Right atrium auricular region (tissue), 2 donors: ENCODE measurements at regions not wholly inside any gene's neighbourhood (a gene's known extent, or its start where the extent isn't known, plus 50 kb on each side); places are given as distances from the start of the nearest gene placed in this dataset.

Experiments
- DNase-seq: peaks from one replicate; pipeline ENCODE4 v3.0.0-alpha.2; 2019; ENCODE audit warnings: low spot score
- H3K27ac ChIP-seq, 2 donors: fragments of 200-600 bp; sonication (generic); 1 replicate in 1 of 2; 2 replicates in 1 of 2; pipeline ENCODE4 v1.5.1; 2016 to 2019
- H3K27me3 ChIP-seq, 2 donors: fragments of 200-600 bp; sonication (generic); one replicate each; pipeline versions ENCODE4 v1.5.1 to v1.6.0; 2017 to 2019
- H3K36me3 ChIP-seq: fragments of 200-600 bp; sonication (generic); one replicate; pipeline ENCODE4 v1.5.1; 2016
- H3K4me1 ChIP-seq, 2 donors: fragments of 200-600 bp; sonication (generic); one replicate each; pipeline versions ENCODE4 v1.5.1 to v1.6.0; 2017 to 2019
- H3K4me3 ChIP-seq, 2 donors: fragments of 200-600 bp; sonication (generic); 1 replicate in 1 of 2; 2 replicates in 1 of 2; pipeline ENCODE4 v1.5.1; 2017 to 2019; ENCODE audit warnings: mild to moderate bottlenecking in 1 of 2, moderate library complexity in 1 of 2
- H3K9me3 ChIP-seq, 2 donors: fragments of 200-600 bp; sonication (generic); one replicate each; pipeline ENCODE4 v1.5.1; 2019
- TF ChIP-seq, protein P1 (sequence below), 2 donors: fragments of 200-600 bp; sonication (generic); IDR thresholded peaks; one replicate each; pipeline ENCODE4 v1.5.1; 2019; ENCODE audit warnings: antibody characterized with exemption in 2 of 2

DNA sequence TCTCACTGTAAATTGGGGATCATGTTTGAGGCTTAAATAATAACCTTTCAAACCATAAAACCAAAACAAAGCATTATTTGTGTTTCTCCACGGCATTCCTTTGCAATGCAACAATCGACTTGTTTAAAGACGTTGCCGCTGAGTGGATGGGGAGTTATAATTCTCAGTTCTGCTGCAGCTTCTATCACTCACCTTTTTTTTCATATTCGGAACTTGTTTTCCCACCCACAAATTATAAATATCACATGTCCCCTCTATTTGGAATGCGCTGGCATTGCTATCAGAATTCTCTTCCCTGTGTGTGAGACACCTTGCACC, 372.8 kb upstream of the SMIM21 start:
- TF ChIP-seq, protein P1, sequence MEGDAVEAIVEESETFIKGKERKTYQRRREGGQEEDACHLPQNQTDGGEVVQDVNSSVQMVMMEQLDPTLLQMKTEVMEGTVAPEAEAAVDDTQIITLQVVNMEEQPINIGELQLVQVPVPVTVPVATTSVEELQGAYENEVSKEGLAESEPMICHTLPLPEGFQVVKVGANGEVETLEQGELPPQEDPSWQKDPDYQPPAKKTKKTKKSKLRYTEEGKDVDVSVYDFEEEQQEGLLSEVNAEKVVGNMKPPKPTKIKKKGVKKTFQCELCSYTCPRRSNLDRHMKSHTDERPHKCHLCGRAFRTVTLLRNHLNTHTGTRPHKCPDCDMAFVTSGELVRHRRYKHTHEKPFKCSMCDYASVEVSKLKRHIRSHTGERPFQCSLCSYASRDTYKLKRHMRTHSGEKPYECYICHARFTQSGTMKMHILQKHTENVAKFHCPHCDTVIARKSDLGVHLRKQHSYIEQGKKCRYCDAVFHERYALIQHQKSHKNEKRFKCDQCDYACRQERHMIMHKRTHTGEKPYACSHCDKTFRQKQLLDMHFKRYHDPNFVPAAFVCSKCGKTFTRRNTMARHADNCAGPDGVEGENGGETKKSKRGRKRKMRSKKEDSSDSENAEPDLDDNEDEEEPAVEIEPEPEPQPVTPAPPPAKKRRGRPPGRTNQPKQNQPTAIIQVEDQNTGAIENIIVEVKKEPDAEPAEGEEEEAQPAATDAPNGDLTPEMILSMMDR (IDR thresholded peaks at IDR 0.05), result no peak
- Histone ChIP-seq H3K36me3 (no peaks in the 10 kb centered on the region), H3K27me3 (no peaks in the 10 kb centered on the region), H3K9me3 (no peaks in the 10 kb centered on the region), H3K27ac (no peak overlapping the region), H3K4me3 (no peak overlapping the region), H3K4me1 (no peaks in the 10 kb centered on the region)
- no peak for DNase-seq

- TF ChIP-seq, protein P1 (IDR thresholded peaks at IDR 0.05), result no peak
- H3K9me3 ChIP-seq, result no peaks in the 10 kb centered on the region
- no peak overlapping the region for H3K27ac ChIP-seq
Observed at GRCh38 chr18:75799449-75800330, 372.2 kb upstream of the SMIM21 start.

GRCh38 chr18:75797046-75797445, 369.5 kb upstream of the SMIM21 start:
- Histone ChIP-seq H3K27me3 (no peaks in the 10 kb centered on the region), H3K36me3 (no peaks in the 10 kb centered on the region), H3K4me1 (no peaks in the 10 kb centered on the region), H3K27ac (no peak overlapping the region), H3K9me3 (peaks cover 0 to 7% of the 10 kb centered on the region in 2 donors), H3K4me3 (no peak overlapping the region)
- no peak for DNase-seq
- TF ChIP-seq, protein P1 (IDR thresholded peaks at IDR 0.05), result no peak

More at GRCh38 chr18:75799449-75800330, 372.2 kb upstream of the SMIM21 start:
- Histone ChIP-seq H3K27me3 (no peaks in the 10 kb centered on the region), H3K4me3 (no peak overlapping the region), H3K36me3 (no peaks in the 10 kb centered on the region), H3K4me1 (no peaks in the 10 kb centered on the region)
- no peak for DNase-seq

DNA sequence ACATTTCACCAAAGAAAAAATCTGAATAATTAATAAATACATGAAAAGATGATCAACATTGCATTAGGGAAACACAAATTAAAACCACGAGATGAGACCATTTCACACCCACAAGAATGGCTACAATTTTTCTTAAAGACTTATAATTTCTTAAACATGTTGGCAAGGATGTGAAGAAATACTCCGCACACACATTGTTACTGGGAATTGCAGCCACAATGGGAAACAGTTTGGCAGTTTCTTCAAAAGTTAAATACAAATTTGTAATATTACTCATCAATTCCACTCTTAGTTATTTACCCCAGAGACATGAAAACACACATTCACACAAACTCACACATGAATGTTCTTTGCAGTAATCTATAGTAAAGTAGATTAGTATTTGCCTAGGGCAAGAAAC, 363.3 kb upstream of the SMIM21 start:
- H3K27ac ChIP-seq, result no peak overlapping the region
- no peak for DNase-seq
- peaks cover 0 to 7% of the 10 kb centered on the region in 2 donors for H3K9me3 ChIP-seq
- no peaks in the 10 kb centered on the region for H3K4me1 ChIP-seq
- TF ChIP-seq, protein P1 (IDR thresholded peaks at IDR 0.05), result no peak
- no peaks in the 10 kb centered on the region for H3K27me3 ChIP-seq
- H3K36me3 ChIP-seq, result no peaks in the 10 kb centered on the region
- H3K4me3 ChIP-seq, result no peak overlapping the region

DNA sequence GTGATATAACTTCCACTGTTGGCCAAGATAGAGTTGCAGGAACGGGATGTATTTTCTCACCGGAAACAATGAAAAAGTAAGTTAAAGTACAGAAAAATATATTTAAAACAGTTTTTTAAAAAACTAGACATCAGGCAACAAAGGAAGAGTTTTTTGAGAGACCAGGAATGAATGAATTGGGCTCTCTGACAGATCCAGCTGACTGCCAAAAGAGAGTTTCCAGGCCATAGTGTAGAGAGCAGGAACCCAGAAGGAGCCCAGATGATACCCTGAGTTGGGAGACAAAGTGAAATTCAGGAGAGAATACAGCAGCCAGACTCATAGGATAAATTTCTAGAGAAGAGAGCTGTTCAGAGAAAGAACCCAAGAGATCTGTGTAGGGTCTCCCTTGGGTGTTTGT, 362.6 kb upstream of the SMIM21 start:
- TF ChIP-seq, protein P1 (IDR thresholded peaks at IDR 0.05), result no peak
- Histone ChIP-seq H3K4me1 (no peaks in the 10 kb centered on the region), H3K36me3 (no peaks in the 10 kb centered on the region), H3K27me3 (no peaks in the 10 kb centered on the region), H3K27ac (no peak overlapping the region), H3K9me3 (peaks cover 0 to 7% of the 10 kb centered on the region in 2 donors), H3K4me3 (no peak overlapping the region)
- no peak for DNase-seq

DNA sequence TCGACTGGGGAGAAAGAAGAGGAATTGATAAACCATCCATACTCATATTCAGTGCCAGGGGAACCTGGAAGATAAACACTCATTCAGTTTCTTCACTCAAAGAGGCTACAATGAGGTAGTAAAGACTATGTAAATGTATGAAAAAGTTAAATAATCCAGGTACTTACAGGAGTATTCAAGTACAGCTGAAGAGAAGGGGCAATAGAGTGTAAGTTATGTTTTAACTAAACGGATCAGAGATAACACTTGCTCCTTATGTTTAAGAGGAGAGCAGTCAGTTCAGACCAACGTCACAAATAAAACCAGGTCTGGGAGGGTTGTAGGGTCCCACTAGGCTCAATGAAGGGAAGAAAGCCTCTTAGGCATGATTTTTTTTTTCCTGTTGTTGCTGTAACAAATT, 358.3 kb upstream of the SMIM21 start:
- no peak overlapping the region for H3K4me3 ChIP-seq
- no peak overlapping the region for H3K27ac ChIP-seq
- no peaks in the 10 kb centered on the region for H3K4me1 ChIP-seq
- H3K27me3 ChIP-seq, result no peaks in the 10 kb centered on the region
- TF ChIP-seq, protein P1 (IDR thresholded peaks at IDR 0.05), result no peak
- no peaks in the 10 kb centered on the region for H3K9me3 ChIP-seq
- H3K36me3 ChIP-seq, result no peaks in the 10 kb centered on the region
- no peak for DNase-seq
